Ovary (tissue), 3 donors: ENCODE measurements at regions not wholly inside any gene's neighbourhood (a gene's known extent, or its start where the extent isn't known, plus 50 kb on each side); places are given as distances from the start of the nearest gene placed in this dataset.

Experiments
- CTCF ChIP-seq, 3 donors: fragments of 450-650 bp in 2 of 3; fragments of 200-600 bp in 1 of 3; IDR thresholded peaks; one replicate each; pipeline versions ENCODE4 v1.5.1 to v1.8.0; 2016 to 2022; ENCODE audit warnings: antibody characterized with exemption in 3 of 3, mild to moderate bottlenecking in 1 of 3
- EP300 ChIP-seq: sonication (generic); formaldehyde crosslinking; IDR thresholded peaks from one replicate; pipeline ENCODE4 v1.6.1; 2017; ENCODE audit warnings: antibody characterized with exemption
- POLR2A ChIP-seq: fragments of 450-650 bp; IDR thresholded peaks from one replicate; pipeline ENCODE4 v1.6.1; 2017; ENCODE audit warnings: antibody characterized with exemption, mild to moderate bottlenecking, moderate library complexity
- donor health status: DM: no; HTN: no; CAD: no.

DNA sequence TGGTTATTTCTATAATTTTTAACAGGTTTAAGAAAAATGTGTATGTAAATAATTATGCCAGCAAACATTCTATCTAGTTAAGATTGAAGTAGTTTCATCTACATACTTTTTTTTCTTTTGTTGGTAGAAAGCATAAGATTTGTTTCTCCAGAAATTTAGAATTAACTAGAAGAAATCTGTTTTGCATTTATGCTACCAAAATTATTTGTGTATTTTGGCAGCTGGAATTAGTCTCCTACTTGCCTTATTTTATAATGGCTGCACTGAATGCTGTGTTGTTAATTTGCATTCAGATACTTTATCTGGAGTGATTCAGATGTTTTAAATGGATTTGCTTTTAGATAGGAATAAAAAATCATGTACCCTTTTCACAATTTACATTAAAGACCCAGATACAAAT is 100.2 kb upstream of the NAALADL2 start:
- TF ChIP-seq CTCF (IDR thresholded peaks at IDR 0.05): no peak
- no peak for TF ChIP-seq POLR2A
- TF ChIP-seq EP300: no peak
